ENCODE measurements at regions not wholly inside any gene's neighbourhood (a gene's known extent, or its start where the extent isn't known, plus 50 kb on each side); places are given as distances from the start of the nearest gene placed in this dataset.

DNA sequence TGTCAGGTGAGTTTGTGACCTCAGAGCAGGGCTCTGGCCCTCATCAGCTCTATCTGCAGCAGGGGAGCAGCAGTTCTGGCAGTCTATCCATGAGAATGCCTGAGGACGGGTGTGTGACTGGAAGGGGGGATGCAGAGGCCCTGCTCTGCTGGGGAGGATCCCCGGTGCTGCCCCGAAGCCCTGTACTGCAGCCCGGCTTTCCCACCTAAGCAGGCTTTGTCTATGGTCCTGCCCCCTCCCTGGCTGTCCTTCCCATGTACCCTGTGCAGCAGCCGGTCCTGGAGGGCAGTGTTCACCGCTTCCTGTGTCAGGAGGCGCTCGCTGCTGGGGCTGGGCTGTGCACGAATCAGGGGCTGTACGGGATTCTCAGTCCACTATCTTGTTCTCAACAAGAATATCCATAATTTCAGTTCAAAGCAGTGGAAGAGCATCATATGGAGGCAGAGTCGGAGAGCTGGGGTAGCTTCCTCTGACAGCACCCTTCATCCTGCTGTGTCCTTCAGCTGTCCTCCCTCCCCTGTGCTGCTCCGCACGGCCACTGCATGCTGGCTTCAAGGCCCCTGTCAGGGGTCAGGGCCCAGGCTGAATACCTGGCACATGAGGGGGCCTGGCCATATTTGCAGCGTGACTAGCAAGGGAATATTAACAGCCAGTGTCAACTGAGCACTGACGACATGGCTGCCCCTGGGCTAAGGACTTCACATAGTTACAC is 125.2 kb downstream of the CTTN start:
- peak; percentile 53 for DNase-seq (ENCODE audit: low spot score)
- no peaks in the 10 kb centered on the region for H3K9me3 ChIP-seq (ENCODE audit: severe bottlenecking)
- no peak overlapping the region for H3K4me3 ChIP-seq (ENCODE audit: severe bottlenecking)
- no peaks in the 10 kb centered on the region for H3K27me3 ChIP-seq (ENCODE audit: insufficient read depth, poor library complexity, severe bottlenecking)
- ATAC-seq (ENCODE audit: low read depth), result no peak
- TF ChIP-seq, protein P1, sequence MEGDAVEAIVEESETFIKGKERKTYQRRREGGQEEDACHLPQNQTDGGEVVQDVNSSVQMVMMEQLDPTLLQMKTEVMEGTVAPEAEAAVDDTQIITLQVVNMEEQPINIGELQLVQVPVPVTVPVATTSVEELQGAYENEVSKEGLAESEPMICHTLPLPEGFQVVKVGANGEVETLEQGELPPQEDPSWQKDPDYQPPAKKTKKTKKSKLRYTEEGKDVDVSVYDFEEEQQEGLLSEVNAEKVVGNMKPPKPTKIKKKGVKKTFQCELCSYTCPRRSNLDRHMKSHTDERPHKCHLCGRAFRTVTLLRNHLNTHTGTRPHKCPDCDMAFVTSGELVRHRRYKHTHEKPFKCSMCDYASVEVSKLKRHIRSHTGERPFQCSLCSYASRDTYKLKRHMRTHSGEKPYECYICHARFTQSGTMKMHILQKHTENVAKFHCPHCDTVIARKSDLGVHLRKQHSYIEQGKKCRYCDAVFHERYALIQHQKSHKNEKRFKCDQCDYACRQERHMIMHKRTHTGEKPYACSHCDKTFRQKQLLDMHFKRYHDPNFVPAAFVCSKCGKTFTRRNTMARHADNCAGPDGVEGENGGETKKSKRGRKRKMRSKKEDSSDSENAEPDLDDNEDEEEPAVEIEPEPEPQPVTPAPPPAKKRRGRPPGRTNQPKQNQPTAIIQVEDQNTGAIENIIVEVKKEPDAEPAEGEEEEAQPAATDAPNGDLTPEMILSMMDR (IDR thresholded peaks at IDR 0.05; ENCODE audit: poor library complexity, severe bottlenecking), result no peak
- no peaks in the 10 kb centered on the region for H3K36me3 ChIP-seq (ENCODE audit: low read depth)
- H3K27ac ChIP-seq (ENCODE audit: poor library complexity, severe bottlenecking), result no peak overlapping the region
- no peaks in the 10 kb centered on the region for H3K4me1 ChIP-seq (ENCODE audit: insufficient read depth, poor library complexity, severe bottlenecking)

DNA sequence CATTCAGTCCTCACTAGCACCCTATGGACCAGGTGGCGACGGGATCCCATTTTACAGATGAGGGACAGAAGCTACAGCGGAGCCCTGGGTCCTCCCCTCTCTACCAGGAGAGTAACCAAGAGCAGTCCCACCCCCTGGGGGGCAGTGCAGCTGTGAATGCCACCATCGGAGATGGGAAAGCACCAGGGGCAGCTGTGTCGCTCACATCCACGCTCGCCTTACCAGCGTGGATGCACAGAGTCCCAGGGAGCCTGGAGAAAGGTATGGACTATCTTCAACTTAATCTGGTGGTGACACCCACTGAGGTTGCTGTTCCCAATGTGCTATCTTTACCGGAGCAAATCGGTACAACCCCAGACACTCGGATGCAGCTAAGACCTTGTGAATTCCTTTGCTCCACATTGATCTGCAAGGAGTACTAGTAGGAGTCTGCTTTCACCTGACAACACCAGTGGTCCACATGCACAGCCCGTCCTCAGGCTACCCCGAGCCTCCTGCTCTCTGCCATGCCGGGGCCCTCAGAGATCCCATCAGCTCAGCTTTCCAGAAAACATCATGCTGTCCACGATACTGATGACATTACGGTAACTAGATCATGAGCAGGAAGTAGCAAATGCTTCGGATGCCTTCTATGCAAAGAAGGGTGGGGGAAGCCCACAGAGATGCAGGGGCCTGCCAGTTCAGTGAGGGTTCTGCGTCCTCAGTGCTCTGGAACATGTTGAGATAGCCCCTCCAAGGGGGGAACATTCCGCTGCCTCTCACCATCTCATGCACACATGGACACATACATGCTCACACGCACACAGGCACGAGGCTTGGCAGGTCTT is 126.0 kb downstream of the CTTN start:
- no peak overlapping the region for H3K4me3 ChIP-seq (ENCODE audit: severe bottlenecking)
- H3K27ac ChIP-seq (ENCODE audit: poor library complexity, severe bottlenecking), result no peak overlapping the region
- no peaks in the 10 kb centered on the region for H3K4me1 ChIP-seq (ENCODE audit: insufficient read depth, poor library complexity, severe bottlenecking)
- TF ChIP-seq, protein P1 (IDR thresholded peaks at IDR 0.05; ENCODE audit: poor library complexity, severe bottlenecking), result no peak
- no peaks in the 10 kb centered on the region for H3K9me3 ChIP-seq (ENCODE audit: severe bottlenecking)
- H3K36me3 ChIP-seq (ENCODE audit: low read depth), result no peaks in the 10 kb centered on the region
- no peaks in the 10 kb centered on the region for H3K27me3 ChIP-seq (ENCODE audit: insufficient read depth, poor library complexity, severe bottlenecking)
- ATAC-seq (ENCODE audit: low read depth), result no peak
- DNase-seq (ENCODE audit: low spot score), result peak; percentile 36

DNA sequence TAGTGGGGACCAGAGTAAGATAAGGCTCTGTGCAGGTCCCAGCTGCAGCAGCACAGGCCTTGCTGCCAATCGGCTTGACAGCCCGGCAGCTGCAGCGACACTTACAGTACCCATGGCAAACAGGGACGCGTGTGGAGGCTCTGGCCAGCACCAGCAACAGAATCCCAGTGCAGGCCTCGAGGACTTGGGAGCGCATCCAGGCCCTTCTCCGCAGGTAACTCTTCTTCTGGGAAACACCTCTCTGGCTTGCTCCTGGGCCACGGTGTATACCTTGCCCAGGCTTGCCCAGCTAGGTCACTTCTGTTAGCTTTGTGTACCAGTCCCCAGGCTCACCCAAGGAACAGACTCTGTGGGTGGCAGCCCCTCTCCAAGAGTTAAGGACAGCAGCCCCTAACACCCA is 126.7 kb downstream of the CTTN start:
- no peaks in the 10 kb centered on the region for H3K27me3 ChIP-seq (ENCODE audit: insufficient read depth, poor library complexity, severe bottlenecking)
- no peak overlapping the region for H3K4me3 ChIP-seq (ENCODE audit: severe bottlenecking)
- DNase-seq (ENCODE audit: low spot score) (peak; percentile 25), ATAC-seq (ENCODE audit: low read depth) (peak; percentile 45; the same call in 2 of the 3 replicates)
- H3K27ac ChIP-seq (ENCODE audit: poor library complexity, severe bottlenecking), result no peak overlapping the region
- TF ChIP-seq, protein P1 (IDR thresholded peaks at IDR 0.05; ENCODE audit: poor library complexity, severe bottlenecking), result no peak
- H3K4me1 ChIP-seq (ENCODE audit: insufficient read depth, poor library complexity, severe bottlenecking), result no peaks in the 10 kb centered on the region
- no peaks in the 10 kb centered on the region for H3K9me3 ChIP-seq (ENCODE audit: severe bottlenecking)
- no peaks in the 10 kb centered on the region for H3K36me3 ChIP-seq (ENCODE audit: low read depth)

DNA sequence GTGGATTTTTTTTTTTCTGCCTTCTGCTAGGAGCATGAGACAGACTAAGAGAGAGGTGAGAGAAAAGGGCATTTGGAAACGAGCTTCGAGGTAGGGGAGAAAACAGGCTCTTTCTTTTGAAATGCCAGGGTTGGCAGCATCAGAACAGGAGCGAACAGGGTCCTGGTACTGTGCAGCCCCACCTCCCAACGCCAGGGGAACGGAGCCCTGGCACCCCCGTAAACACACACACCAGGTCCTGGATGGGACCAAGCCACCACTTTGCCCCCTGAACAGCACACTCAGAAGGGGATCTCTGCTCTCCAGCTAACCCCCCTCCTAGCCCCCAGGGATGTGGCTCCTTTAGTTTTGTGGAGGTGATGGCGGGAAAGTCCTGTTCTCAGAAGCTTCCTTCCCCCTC is 127.1 kb downstream of the CTTN start:
- no peaks in the 10 kb centered on the region for H3K36me3 ChIP-seq (ENCODE audit: low read depth)
- DNase-seq (ENCODE audit: low spot score) (peak; percentile 14), ATAC-seq (ENCODE audit: low read depth) (no peak)
- TF ChIP-seq, protein P1 (IDR thresholded peaks at IDR 0.05; ENCODE audit: poor library complexity, severe bottlenecking), result no peak
- H3K27me3 ChIP-seq (ENCODE audit: insufficient read depth, poor library complexity, severe bottlenecking), result no peaks in the 10 kb centered on the region
- no peaks in the 10 kb centered on the region for H3K9me3 ChIP-seq (ENCODE audit: severe bottlenecking)
- H3K27ac ChIP-seq (ENCODE audit: poor library complexity, severe bottlenecking), result no peak overlapping the region
- H3K4me1 ChIP-seq (ENCODE audit: insufficient read depth, poor library complexity, severe bottlenecking), result no peaks in the 10 kb centered on the region
- no peak overlapping the region for H3K4me3 ChIP-seq (ENCODE audit: severe bottlenecking)

Measured in RWPE2 (cell line).